Peyer's patch (tissue), 4 donors: ENCODE measurements at regions not wholly inside any gene's neighbourhood (a gene's known extent, or its start where the extent isn't known, plus 50 kb on each side); places are given as distances from the start of the nearest gene placed in this dataset.

Experiments
- CTCF ChIP-seq, 6 experiments: fragments of 450-650 bp in 4 of 6; fragments of 200-600 bp in 2 of 6; sonication (generic) in 1 of 6; IDR thresholded peaks; one replicate each; pipeline ENCODE4 v1.5.1; 2017 to 2019; ENCODE audit warnings: antibody characterized with exemption in 6 of 6, mild to moderate bottlenecking in 3 of 6, moderate library complexity in 1 of 6
- POLR2A ChIP-seq, 2 donors: fragments of 450-650 bp; IDR thresholded peaks; one replicate each; pipeline ENCODE4 v1.5.1; 2017; ENCODE audit warnings: antibody characterized with exemption in 2 of 2, mild to moderate bottlenecking in 2 of 2, moderate library complexity in 2 of 2

GRCh38 chr18:42471885-42472284 is 516.9 kb downstream of the PIK3C3 start:
- TF ChIP-seq CTCF (IDR thresholded peaks at IDR 0.05) (no peak), POLR2A (IDR thresholded peaks at IDR 0.05) (no peak)
